Activated T-cell treated with anti-CD3 and anti-CD28 coated beads, Interleukin-2, amount 50 U/mL, for 72 hours (primary cell): ENCODE measurements at regions not wholly inside any gene's neighbourhood (a gene's known extent, or its start where the extent isn't known, plus 50 kb on each side); places are given as distances from the start of the nearest gene placed in this dataset.

Source experiments
- ATAC-seq, 2 donors: fragments of 150-1000 bp; cut with Tn5 transposase; replicated peaks in 1 of 2; 2 replicates each; pipeline ENCODE4 v1.10.0; 2021; ENCODE audit warnings: moderate library complexity in 2 of 2, mild to moderate bottlenecking in 1 of 2
- DNase-seq, 2 donors: peaks; one replicate each; pipeline ENCODE4 v3.0.0; 2021 to 2022; ENCODE audit warnings: mixed read lengths in 1 of 2
- H3K27ac Mint-ChIP-seq: one replicate; pipeline ENCODE4 v1.8.0; 2022; ENCODE audit warnings: mild to moderate bottlenecking, moderate library complexity, mixed read lengths
- H3K27me3 Mint-ChIP-seq: one replicate; pipeline ENCODE4 v1.8.0; 2022; ENCODE audit warnings: low read depth, mixed read lengths
- H3K36me3 Mint-ChIP-seq, 2 donors: one replicate each; pipeline ENCODE4 v1.8.0; 2022; ENCODE audit warnings: mixed read lengths in 2 of 2, mild to moderate bottlenecking in 1 of 2; ENCODE audit not compliant: insufficient read depth in 2 of 2
- H3K4me1 Mint-ChIP-seq: one replicate; pipeline ENCODE4 v1.8.0; 2022; ENCODE audit warnings: low read depth, mixed read lengths
- H3K4me3 Mint-ChIP-seq, 2 donors: one replicate each; pipeline ENCODE4 v1.8.0; 2022; ENCODE audit warnings: mild to moderate bottlenecking in 2 of 2, mixed read lengths in 2 of 2, moderate library complexity in 2 of 2
- H3K9me3 Mint-ChIP-seq, 2 donors: one replicate each; pipeline ENCODE4 v1.8.0; 2022; ENCODE audit warnings: mixed read lengths in 2 of 2

DNA sequence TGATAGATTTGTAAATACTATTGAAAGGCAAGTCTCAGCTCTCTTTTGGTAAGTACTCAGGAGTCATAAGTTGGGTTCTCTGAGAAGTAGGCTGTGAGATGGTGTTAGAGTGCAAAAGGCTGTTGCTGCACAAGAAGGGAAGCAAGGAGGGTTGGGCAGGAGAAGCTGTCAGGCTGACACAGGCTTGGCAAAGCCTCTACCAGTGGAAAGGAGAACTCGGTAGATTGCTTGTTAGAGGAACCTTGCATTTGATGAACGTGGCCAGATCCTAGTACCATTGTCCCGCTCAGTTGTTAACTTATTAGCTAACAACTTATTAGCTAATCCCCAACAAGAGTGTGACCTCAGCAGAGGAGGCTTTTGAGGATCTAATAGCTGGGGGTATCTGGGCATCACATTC, 449.3 kb upstream of the BOD1L1 start:
- no peak overlapping the region for H3K4me3 Mint-ChIP-seq
- ATAC-seq (no peak), DNase-seq (no peak)
- no peaks in the 10 kb centered on the region for H3K4me1 Mint-ChIP-seq
- H3K36me3 Mint-ChIP-seq: peaks cover 5 to 11% of the 10 kb centered on the region in 2 donors
- no peak overlapping the region for H3K27ac Mint-ChIP-seq
- peaks cover 10 to 16% of the 10 kb centered on the region in 2 donors for H3K9me3 Mint-ChIP-seq
- H3K27me3 Mint-ChIP-seq: no peaks in the 10 kb centered on the region

DNA sequence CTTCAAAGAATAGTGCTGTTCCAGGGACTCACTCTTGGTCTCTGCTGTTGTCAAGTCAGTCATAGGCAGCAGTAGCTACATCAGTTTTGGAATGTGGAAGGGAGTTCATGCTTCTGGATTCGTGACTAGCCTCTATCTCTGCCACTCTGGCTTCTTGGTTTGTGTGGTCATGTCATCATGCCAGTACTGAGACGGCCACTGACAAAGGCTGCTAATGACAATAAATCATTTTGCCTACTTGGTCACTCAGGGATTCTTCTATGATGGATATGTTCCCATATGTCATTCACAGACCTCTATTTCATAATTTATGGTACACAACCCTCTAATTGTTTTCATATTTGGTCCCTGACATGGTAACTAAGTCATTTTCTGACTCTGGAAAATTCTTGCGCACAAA, 450.8 kb upstream of the BOD1L1 start:
- Mint-ChIP-seq H3K9me3 (peaks cover 2 to 3% of the 10 kb centered on the region in 2 donors), H3K27ac (no peak overlapping the region), H3K27me3 (no peaks in the 10 kb centered on the region), H3K36me3 (peaks cover 0 to 2% of the 10 kb centered on the region in 2 donors), H3K4me1 (no peaks in the 10 kb centered on the region), H3K4me3 (no peak overlapping the region)
- DNase-seq (no peak), ATAC-seq (no peak)

DNA sequence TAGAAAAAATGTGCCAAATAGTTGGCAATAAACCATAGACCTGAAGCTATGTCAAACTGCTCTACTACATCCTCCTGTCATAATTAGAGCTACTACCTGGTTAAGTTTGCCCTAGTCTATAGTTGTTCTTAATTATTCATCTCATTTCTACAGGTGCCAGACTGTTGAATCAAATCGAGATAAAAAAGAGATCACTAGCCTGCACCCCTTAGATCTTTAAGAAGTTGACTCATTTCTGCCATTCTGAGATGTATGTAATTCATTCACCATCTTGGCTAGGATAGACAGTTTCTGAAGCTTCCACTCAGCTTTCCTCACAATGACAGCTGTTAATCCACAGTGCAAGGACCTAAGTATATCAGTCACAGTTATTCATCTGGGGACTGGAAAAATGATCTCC, 452.1 kb upstream of the BOD1L1 start:
- H3K4me3 Mint-ChIP-seq: no peak overlapping the region
- DNase-seq: no peak
- H3K27ac Mint-ChIP-seq: no peak overlapping the region
- H3K9me3 Mint-ChIP-seq: peaks cover 1 to 3% of the 10 kb centered on the region in 2 donors
- no peaks in the 10 kb centered on the region for H3K4me1 Mint-ChIP-seq
- H3K36me3 Mint-ChIP-seq: no peaks in the 10 kb centered on the region
- H3K27me3 Mint-ChIP-seq: no peaks in the 10 kb centered on the region
- ATAC-seq: peak; percentile 63 to 68

DNA sequence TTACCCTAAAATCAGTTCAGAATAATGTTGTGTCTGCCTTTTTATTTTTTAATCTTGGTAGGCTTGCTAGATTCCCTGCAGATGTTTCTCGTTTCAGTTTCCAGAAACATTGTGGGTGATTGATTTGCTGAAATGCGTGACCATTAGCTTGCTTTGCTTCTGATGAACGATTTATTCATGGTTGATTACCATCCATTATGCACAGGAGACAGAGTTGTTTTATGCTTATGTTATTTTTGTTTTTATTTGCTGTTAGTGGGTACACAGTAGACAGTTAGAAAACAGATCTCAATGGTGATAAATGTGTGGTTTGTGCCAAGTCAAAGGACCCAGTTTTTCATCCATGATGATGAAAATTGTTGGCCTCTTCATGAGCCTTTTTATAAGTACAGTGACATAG, 455.6 kb upstream of the BOD1L1 start:
- no peaks in the 10 kb centered on the region for H3K4me1 Mint-ChIP-seq
- no peak for DNase-seq
- H3K9me3 Mint-ChIP-seq: peaks cover 0 to 8% of the 10 kb centered on the region in 2 donors
- H3K27ac Mint-ChIP-seq: no peak overlapping the region
- no peaks in the 10 kb centered on the region for H3K27me3 Mint-ChIP-seq
- no peak for ATAC-seq
- H3K36me3 Mint-ChIP-seq: no peaks in the 10 kb centered on the region
- H3K4me3 Mint-ChIP-seq: no peak overlapping the region

DNA sequence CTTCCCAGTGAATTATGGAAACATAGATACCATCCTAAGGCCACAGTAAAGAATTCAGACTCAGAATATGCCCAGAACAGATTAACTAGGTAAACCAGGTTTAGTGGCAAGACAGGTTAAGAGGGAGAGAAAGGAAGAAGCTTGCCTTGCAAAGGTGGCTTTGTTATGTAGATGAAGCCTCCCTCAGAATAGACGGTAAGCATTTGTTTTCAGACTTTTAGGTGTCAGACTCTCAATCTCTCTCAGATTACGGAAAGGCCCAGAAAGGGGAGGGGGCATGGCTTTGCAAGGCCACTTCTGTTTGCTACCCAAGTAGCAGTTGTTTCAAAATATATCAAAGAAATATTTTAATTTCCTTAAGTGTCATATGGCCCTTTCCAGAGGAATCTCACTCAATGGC, 457.1 kb upstream of the BOD1L1 start:
- no peak for DNase-seq
- Mint-ChIP-seq H3K4me1 (no peaks in the 10 kb centered on the region), H3K9me3 (peaks cover 0 to 8% of the 10 kb centered on the region in 2 donors), H3K27me3 (no peaks in the 10 kb centered on the region), H3K27ac (no peak overlapping the region), H3K36me3 (no peaks in the 10 kb centered on the region), H3K4me3 (no peak overlapping the region)
- ATAC-seq: no peak

DNA sequence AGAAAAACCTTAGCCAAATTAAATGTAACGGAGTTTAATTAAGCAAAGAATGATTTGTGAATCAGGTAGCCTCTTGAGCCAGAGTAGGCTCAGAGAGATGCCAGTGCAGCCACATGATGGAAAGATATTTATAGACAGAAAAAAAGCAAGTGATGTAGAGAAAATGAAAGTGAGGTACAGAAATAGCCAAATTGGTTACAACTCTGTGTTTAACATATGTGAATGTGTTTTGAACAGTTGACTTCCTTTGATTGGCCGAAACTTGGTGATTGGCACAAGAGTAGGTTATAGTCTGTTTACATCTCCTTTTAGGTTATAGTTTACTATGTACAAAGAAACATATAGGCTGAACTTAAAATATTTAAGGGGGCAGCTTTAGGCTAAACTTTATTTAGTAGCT, 459.9 kb upstream of the BOD1L1 start:
- DNase-seq: no peak
- Mint-ChIP-seq H3K9me3 (peaks cover 6 to 15% of the 10 kb centered on the region in 2 donors), H3K27ac (no peak overlapping the region), H3K36me3 (no peaks in the 10 kb centered on the region), H3K4me1 (no peaks in the 10 kb centered on the region), H3K4me3 (no peak overlapping the region), H3K27me3 (peaks cover 8% of the 10 kb centered on the region)
- ATAC-seq: no peak

DNA sequence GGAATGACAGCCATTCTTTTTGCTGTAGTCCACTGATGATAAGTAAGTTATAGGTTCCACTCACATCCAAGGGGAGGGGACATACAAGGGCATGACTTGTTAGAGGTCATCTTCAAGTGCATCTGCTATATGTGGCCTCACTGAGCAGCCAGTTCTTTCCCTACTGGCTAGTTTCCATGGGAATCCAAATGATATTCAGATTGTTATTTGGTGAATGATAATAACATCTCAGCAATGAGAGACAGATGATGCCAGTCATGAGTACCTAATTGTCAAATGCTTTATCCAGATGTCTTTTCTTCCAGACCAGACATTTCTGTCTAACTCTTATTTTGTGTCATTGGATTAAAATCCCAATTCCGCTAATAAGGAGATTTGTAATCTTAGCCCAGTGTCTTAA, 460.4 kb upstream of the BOD1L1 start:
- H3K27ac Mint-ChIP-seq: no peak overlapping the region
- DNase-seq: no peak
- H3K4me3 Mint-ChIP-seq: no peak overlapping the region
- no peak for ATAC-seq
- no peaks in the 10 kb centered on the region for H3K4me1 Mint-ChIP-seq
- H3K9me3 Mint-ChIP-seq: peaks cover 6 to 15% of the 10 kb centered on the region in 2 donors
- no peaks in the 10 kb centered on the region for H3K36me3 Mint-ChIP-seq
- H3K27me3 Mint-ChIP-seq: peaks cover 8% of the 10 kb centered on the region

DNA sequence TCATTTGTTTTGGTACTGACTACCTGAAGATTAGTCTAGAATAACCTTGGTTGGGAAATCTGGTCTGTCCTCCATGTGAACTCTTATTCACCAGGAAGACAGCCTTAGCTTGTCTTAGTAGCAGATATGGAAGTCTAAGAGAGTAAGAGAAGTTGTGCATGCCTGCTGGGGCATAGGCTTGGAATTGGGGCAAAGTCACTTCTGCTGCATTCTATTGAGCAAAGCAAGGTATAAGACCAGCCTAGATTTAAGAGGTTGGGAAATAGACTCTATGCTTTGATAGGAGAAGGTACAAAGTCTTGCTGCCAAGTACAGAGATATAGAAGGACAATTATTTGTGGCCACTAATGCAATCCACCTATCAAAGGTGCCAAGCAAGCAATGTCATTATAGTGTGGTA, 464.0 kb upstream of the BOD1L1 start:
- Mint-ChIP-seq H3K4me1 (no peaks in the 10 kb centered on the region), H3K9me3 (peaks cover 6 to 8% of the 10 kb centered on the region in 2 donors), H3K27me3 (peaks cover 8% of the 10 kb centered on the region), H3K4me3 (no peak overlapping the region), H3K27ac (no peak overlapping the region), H3K36me3 (no peaks in the 10 kb centered on the region)
- DNase-seq (no peak), ATAC-seq (no peak)

DNA sequence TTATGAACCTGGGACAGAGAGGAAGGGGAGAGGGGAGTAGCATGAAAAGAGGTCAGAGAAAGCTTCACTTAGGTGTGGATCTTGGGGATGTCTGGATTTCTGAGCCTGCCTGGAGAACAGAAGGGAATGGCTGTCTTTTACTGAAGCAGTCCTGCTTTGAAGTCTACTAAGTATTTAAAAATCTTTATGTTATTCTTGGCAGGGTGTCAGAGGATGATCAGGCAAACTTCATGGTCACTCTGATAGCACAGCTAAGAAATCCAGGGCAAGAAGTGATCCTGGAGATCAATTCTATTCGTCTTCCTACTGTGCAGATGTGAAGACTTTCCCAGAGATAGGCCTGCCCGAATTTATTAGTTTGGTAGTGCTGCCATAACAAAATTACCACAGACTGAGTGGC, 464.4 kb upstream of the BOD1L1 start:
- no peaks in the 10 kb centered on the region for H3K4me1 Mint-ChIP-seq
- H3K36me3 Mint-ChIP-seq: no peaks in the 10 kb centered on the region
- no peak overlapping the region for H3K27ac Mint-ChIP-seq
- peaks cover 6 to 8% of the 10 kb centered on the region in 2 donors for H3K9me3 Mint-ChIP-seq
- ATAC-seq (no peak), DNase-seq (no peak)
- H3K4me3 Mint-ChIP-seq: no peak overlapping the region
- peaks cover 8% of the 10 kb centered on the region for H3K27me3 Mint-ChIP-seq

DNA sequence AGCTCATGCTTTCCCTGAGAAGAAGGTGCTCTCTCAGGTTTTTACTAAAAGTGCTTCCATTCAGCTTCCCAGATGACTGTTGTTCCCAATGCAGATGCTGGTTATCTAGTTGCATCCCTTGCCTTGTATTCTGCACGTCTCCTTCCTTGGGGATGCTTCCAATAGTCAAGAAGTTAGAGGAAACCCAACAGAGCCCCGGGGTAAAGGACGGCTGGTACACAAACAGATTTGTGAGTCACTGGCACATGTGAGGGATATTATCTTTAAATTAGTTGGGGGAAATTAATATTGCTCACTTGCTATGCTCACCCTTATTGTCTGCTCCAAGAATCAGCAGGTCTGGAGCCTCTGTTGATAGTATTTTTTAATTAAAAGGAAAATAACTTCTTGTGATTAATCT, 465.2 kb upstream of the BOD1L1 start:
- ATAC-seq (no peak), DNase-seq (no peak)
- Mint-ChIP-seq H3K36me3 (no peaks in the 10 kb centered on the region), H3K9me3 (peaks cover 6 to 8% of the 10 kb centered on the region in 2 donors), H3K27ac (no peak overlapping the region), H3K4me3 (no peak overlapping the region), H3K4me1 (no peaks in the 10 kb centered on the region), H3K27me3 (peaks cover 8% of the 10 kb centered on the region)

DNA sequence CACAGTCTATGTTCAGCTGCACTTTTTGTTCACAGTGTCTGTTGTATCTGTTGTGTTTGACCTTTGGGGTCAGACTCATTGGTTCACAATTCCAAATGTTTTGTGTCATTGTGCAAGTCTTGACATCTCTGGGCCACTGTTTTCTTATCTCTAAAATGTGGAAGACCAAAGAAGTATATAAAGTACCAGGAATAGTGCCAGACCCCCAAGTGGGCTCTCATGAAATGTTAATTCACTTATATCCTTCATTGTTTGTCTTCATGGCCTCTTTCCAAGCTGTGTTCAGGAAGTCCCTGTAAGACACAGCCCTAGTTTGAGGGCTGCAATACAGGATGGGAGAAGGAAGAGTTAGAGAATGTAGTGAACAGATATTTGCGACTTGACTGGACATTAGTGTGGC, 468.3 kb upstream of the BOD1L1 start:
- Mint-ChIP-seq H3K4me3 (no peak overlapping the region), H3K4me1 (no peaks in the 10 kb centered on the region), H3K36me3 (no peaks in the 10 kb centered on the region), H3K27me3 (peaks cover 8% of the 10 kb centered on the region), H3K9me3 (peaks cover 2 to 10% of the 10 kb centered on the region in 2 donors), H3K27ac (no peak overlapping the region)
- ATAC-seq (no peak), DNase-seq (no peak)

DNA sequence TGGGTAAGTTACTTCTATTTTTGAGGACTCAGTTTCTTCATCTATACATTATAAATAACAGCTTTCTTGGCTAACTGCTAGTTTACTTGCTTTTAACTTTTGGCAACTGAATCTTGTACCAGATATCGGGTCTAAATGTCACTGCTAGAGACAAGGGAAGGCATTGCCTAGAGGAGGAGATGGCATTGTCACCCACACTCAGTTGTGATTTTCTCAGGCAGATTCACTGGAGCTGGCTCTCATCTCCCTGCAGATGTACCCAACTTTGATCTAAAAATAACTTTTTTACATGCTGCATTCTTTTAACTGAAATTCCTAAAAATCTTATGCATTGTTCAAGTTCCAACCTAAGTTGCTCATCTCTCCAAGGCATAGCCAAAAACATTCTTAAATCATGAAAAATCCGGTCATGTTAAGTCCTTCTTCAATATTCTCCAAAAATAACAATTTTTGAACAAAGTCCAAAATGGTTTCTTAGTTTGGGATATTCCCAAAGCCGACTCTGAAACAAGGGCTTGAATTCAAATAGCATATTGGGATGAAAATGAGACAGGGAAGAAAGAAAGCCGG, 469.0 kb upstream of the BOD1L1 start:
- peaks cover 0 to 7% of the 10 kb centered on the region in 2 donors for H3K9me3 Mint-ChIP-seq
- peaks cover 5% of the 10 kb centered on the region for H3K27me3 Mint-ChIP-seq
- ATAC-seq (no peak), DNase-seq (no peak)
- H3K36me3 Mint-ChIP-seq: no peaks in the 10 kb centered on the region
- H3K27ac Mint-ChIP-seq: no peak overlapping the region
- H3K4me3 Mint-ChIP-seq: no peak overlapping the region
- no peaks in the 10 kb centered on the region for H3K4me1 Mint-ChIP-seq

DNA sequence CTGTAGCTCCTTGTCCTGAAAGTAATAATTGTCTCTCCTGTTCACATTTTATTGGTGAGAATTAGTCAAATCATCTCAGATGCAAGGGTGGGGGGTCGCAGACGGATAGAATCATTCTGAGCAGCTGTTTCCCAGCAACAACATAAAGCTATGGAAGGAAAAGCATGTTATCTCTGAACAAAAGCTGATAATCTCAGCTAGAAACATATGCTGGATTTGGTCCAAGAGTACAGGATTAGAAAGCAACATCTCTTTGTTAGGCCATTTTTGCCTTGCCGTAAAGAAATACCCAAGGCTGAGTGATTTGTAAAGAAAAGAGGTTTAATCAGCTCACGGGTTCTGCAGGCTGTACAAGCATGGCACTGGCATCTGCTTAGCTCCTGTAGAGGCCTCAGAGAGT, 472.8 kb upstream of the BOD1L1 start:
- Mint-ChIP-seq H3K27me3 (no peaks in the 10 kb centered on the region), H3K36me3 (no peaks in the 10 kb centered on the region), H3K27ac (no peak overlapping the region), H3K4me3 (no peak overlapping the region), H3K4me1 (no peaks in the 10 kb centered on the region), H3K9me3 (peaks cover 0 to 6% of the 10 kb centered on the region in 2 donors)
- DNase-seq: no peak
- no peak for ATAC-seq

DNA sequence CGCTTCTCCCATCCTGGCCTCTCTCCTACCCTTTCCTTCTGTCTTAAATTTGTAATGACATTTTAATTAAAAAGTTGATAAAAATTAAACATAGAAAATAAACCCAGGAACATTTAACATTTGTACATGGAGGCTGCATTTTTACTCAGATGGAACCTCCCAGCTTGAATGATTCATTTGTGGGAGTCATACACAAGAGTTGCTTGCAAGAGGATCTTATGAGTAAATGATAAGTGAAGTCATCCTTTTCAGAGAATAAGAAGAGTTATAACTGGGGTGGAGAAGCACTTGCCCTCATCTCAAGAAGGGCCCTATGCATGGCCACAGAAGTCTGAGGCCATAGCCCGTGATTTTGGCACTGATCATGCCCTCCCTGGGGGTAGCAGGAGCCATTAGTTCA, 482.9 kb upstream of the BOD1L1 start:
- H3K36me3 Mint-ChIP-seq: peaks cover 2 to 3% of the 10 kb centered on the region in 2 donors
- no peak overlapping the region for H3K4me3 Mint-ChIP-seq
- peaks cover 7% of the 10 kb centered on the region for H3K27me3 Mint-ChIP-seq

More for the DNA sequence above, 482.9 kb upstream of the BOD1L1 start:
- no peak for DNase-seq
- H3K27ac Mint-ChIP-seq: no peak overlapping the region
- peak; percentile 15 to 23 for ATAC-seq
- H3K9me3 Mint-ChIP-seq: peaks cover 8 to 10% of the 10 kb centered on the region in 2 donors
- peaks cover 5% of the 10 kb centered on the region for H3K4me1 Mint-ChIP-seq
